Fibroblast of lung (primary cell): ENCODE measurements at regions not wholly inside any gene's neighbourhood (a gene's known extent, or its start where the extent isn't known, plus 50 kb on each side); places are given as distances from the start of the nearest gene placed in this dataset.
"Not testable (repeated sequence)": the region's sequence is repeated elsewhere in the genome, so short reads cannot be mapped to it uniquely, and the experiment has no call there.

Experiments
- EZH2 ChIP-seq: IDR thresholded peaks from 2 replicates; pipeline ENCODE4 v1.5.1; 2012; ENCODE audit warnings: low read length, control low read depth, mild to moderate bottlenecking; ENCODE audit errors: missing control alignments
- TF ChIP-seq, protein P1 (sequence below), 2 donors: IDR thresholded peaks in 1 of 2; conservative IDR thresholded peaks in 1 of 2; 1 replicate in 1 of 2; 2 replicates in 1 of 2; pipeline ENCODE4 v1.5.1; 2011 to 2012; ENCODE audit warnings: low read length in 2 of 2, control low read depth in 1 of 2, inconsistent platforms in 1 of 2, low read depth in 1 of 2, mild to moderate bottlenecking in 1 of 2

DNA sequence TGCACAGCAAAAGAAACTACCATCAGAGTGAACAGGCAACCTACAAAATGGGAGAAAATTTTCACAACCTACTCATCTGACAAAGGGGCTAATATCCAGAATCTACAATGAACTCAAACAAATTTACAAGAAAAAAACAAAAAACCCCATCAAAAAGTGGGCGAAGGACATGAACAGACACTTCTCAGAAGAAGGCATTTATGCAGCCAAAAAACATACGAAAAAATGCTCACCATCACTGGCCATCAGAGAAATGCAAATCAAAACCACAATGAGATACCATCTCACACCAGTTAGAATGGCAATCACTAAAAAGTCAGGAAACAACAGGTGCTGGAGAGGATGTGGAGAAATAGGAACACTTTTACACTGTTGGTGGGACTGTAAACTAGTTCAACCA is 83.8 kb upstream of the VPREB1 start:
- TF ChIP-seq, protein P1, sequence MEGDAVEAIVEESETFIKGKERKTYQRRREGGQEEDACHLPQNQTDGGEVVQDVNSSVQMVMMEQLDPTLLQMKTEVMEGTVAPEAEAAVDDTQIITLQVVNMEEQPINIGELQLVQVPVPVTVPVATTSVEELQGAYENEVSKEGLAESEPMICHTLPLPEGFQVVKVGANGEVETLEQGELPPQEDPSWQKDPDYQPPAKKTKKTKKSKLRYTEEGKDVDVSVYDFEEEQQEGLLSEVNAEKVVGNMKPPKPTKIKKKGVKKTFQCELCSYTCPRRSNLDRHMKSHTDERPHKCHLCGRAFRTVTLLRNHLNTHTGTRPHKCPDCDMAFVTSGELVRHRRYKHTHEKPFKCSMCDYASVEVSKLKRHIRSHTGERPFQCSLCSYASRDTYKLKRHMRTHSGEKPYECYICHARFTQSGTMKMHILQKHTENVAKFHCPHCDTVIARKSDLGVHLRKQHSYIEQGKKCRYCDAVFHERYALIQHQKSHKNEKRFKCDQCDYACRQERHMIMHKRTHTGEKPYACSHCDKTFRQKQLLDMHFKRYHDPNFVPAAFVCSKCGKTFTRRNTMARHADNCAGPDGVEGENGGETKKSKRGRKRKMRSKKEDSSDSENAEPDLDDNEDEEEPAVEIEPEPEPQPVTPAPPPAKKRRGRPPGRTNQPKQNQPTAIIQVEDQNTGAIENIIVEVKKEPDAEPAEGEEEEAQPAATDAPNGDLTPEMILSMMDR (conservative IDR thresholded peaks at IDR 0.05 in 1 of 2, IDR thresholded peaks at IDR 0.05 in 1 of 2; ENCODE audit: low read depth in 1 of 2, low read length in 2 of 2), result not testable (repeated sequence)
- TF ChIP-seq EZH2, result not testable (repeated sequence)
